GM12873 (cell line): ENCODE measurements at regions not wholly inside any gene's neighbourhood (a gene's known extent, or its start where the extent isn't known, plus 50 kb on each side); places are given as distances from the start of the nearest gene placed in this dataset.

Experiments used
- CTCF ChIP-seq: IDR thresholded peaks from 2 replicates; pipeline ENCODE4 v1.5.1; 2012; ENCODE audit warnings: low read depth, mild to moderate bottlenecking, moderate library complexity, low read length, control low read depth; ENCODE audit not compliant: insufficient read depth; ENCODE audit errors: missing control alignments

GRCh38 chr13:47142105-47142504, 245.3 kb upstream of the HTR2A start:
- TF ChIP-seq CTCF, result no peak

- no peak for TF ChIP-seq CTCF
Observed at GRCh38 chr13:47139519-47139918, 242.7 kb upstream of the HTR2A start.

- TF ChIP-seq CTCF, result no peak
Observed at GRCh38 chr13:47136504-47136941, 239.7 kb upstream of the HTR2A start.

GRCh38 chr13:47135800-47136503, 239.1 kb upstream of the HTR2A start:
- no peak for TF ChIP-seq CTCF

DNA sequence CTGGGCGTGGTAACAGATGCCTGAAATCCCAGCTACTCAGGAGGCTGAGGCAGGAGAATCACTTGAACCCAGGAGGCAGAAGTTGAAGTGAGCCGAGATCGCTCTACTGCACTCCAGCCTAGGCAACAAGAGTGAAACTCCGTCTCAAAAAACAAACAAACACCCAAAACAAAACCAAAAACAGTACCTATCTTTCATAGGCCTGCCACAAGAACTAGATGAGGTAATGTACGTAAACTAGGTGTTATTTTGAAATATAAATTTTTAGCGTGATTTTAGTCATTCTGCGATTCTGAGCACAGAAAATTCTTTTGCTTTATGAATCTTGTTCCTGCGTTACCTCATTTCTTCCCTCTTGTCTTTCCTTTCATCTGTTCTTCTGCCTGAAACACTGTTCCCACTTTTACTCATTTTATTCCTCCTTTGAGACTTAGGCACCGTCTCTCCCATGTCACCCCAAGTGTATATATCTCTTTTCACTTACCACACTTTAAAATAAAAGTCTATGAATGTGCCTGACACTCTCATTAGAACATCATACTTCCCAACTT, 238.2 kb upstream of the HTR2A start:
- TF ChIP-seq CTCF, result no peak

- TF ChIP-seq CTCF, result no peak
Observed at GRCh38 chr13:47133011-47133445, 236.2 kb upstream of the HTR2A start.

- no peak for TF ChIP-seq CTCF
Observed at GRCh38 chr13:47129461-47129860, 232.6 kb upstream of the HTR2A start.
